Mesenchymal stem cell (in vitro differentiated cells and primary cell): ENCODE measurements at regions not wholly inside any gene's neighbourhood (a gene's known extent, or its start where the extent isn't known, plus 50 kb on each side); places are given as distances from the start of the nearest gene placed in this dataset.

Source experiments
- DNase-seq: peaks from one replicate; pipeline ENCODE4 v3.0.0-alpha.2; 2013
- H2AFZ ChIP-seq: one replicate; pipeline ENCODE4 v1.6.1; 2013; ENCODE audit warnings: low read depth, mild to moderate bottlenecking, control low read depth, inconsistent platforms, low read length, moderate library complexity
- H2AK5ac ChIP-seq: 2 replicates; pipeline ENCODE4 v1.6.1; 2013; ENCODE audit warnings: low read length, moderate library complexity, mild to moderate bottlenecking, inconsistent platforms; ENCODE audit not compliant: severe bottlenecking
- H2BK120ac ChIP-seq: one replicate; pipeline ENCODE4 v1.6.1; 2013; ENCODE audit warnings: low read depth, mild to moderate bottlenecking, inconsistent platforms, low read length, moderate library complexity
- H2BK12ac ChIP-seq, 2 experiments: one replicate each; pipeline ENCODE4 v1.6.1; 2013; ENCODE audit warnings: inconsistent platforms in 2 of 2, low read length in 2 of 2, mild to moderate bottlenecking in 2 of 2, moderate library complexity in 2 of 2, control low read depth in 1 of 2
- H2BK15ac ChIP-seq: one replicate; pipeline ENCODE4 v1.6.1; 2013; ENCODE audit warnings: mild to moderate bottlenecking, low read depth, inconsistent platforms; ENCODE audit not compliant: poor library complexity, severe bottlenecking
- H2BK5ac ChIP-seq: 2 replicates; pipeline ENCODE4 v1.6.1; 2013; ENCODE audit warnings: low read depth, mild to moderate bottlenecking, low read length, control low read depth, inconsistent platforms; ENCODE audit not compliant: poor library complexity, severe bottlenecking
- H3K14ac ChIP-seq, 2 experiments: one replicate each; pipeline ENCODE4 v1.6.1; 2013; ENCODE audit warnings: inconsistent platforms in 2 of 2, low read length in 2 of 2, control low read depth in 1 of 2, mild to moderate bottlenecking in 1 of 2, moderate library complexity in 1 of 2
- H3K18ac ChIP-seq, 2 experiments: one replicate each; pipeline ENCODE4 v1.6.1; 2013; ENCODE audit warnings: inconsistent platforms in 2 of 2, low read length in 2 of 2, control low read depth in 1 of 2, low read depth in 1 of 2, mild to moderate bottlenecking in 1 of 2
- H3K23ac ChIP-seq, 2 experiments: one replicate each; pipeline ENCODE4 v1.6.1; 2013; ENCODE audit warnings: inconsistent platforms in 2 of 2, low read length in 2 of 2, mild to moderate bottlenecking in 2 of 2, moderate library complexity in 2 of 2, control low read depth in 1 of 2
- H3K27ac ChIP-seq: 2 replicates; pipeline ENCODE4 v1.5.1; 2013; ENCODE audit warnings: mild to moderate bottlenecking, moderate library complexity, low read length, control low read depth, inconsistent platforms; ENCODE audit not compliant: poor library complexity, severe bottlenecking
- H3K27me3 ChIP-seq, 2 experiments: 2 replicates each; pipeline versions ENCODE4 v1.6.1 to v1.7.0; 2013; ENCODE audit warnings: low read length in 2 of 2, mild to moderate bottlenecking in 2 of 2, moderate library complexity in 2 of 2, control low read depth in 1 of 2, inconsistent platforms in 1 of 2; ENCODE audit not compliant: control insufficient read depth in 1 of 2, insufficient read depth in 1 of 2
- H3K36me3 ChIP-seq, 2 experiments: 2 replicates each; pipeline versions ENCODE4 v1.6.1 to v1.7.0; 2013; ENCODE audit warnings: low read length in 2 of 2, control low read depth in 1 of 2, inconsistent platforms in 1 of 2, low read depth in 1 of 2, mild to moderate bottlenecking in 1 of 2; ENCODE audit not compliant: insufficient read depth in 2 of 2, control insufficient read depth in 1 of 2
- H3K4ac ChIP-seq, 2 experiments: one replicate each; pipeline ENCODE4 v1.6.1; 2013; ENCODE audit warnings: inconsistent platforms in 2 of 2, low read length in 2 of 2, mild to moderate bottlenecking in 2 of 2, moderate library complexity in 2 of 2, control low read depth in 1 of 2, low read depth in 1 of 2
- H3K4me1 ChIP-seq: 2 replicates; pipeline ENCODE4 v1.6.1; 2013; ENCODE audit warnings: low read depth, low read length, control low read depth; ENCODE audit not compliant: control insufficient read depth, insufficient read depth
- H3K4me2 ChIP-seq: 2 replicates; pipeline ENCODE4 v1.6.1; 2013; ENCODE audit warnings: low read length, mild to moderate bottlenecking, inconsistent platforms; ENCODE audit not compliant: poor library complexity, severe bottlenecking
- H3K4me3 ChIP-seq, 2 experiments: 2 replicates each; pipeline versions ENCODE4 v1.5.1 to v1.7.0; 2013; ENCODE audit warnings: low read length in 2 of 2, mild to moderate bottlenecking in 2 of 2, control low read depth in 1 of 2, low read depth in 1 of 2; ENCODE audit not compliant: insufficient read depth in 1 of 2
- H3K79me1 ChIP-seq: replicated peaks from 2 replicates; pipeline ENCODE4 v1.6.1; 2013; ENCODE audit warnings: mild to moderate bottlenecking, control low read depth, low read length, inconsistent platforms; ENCODE audit not compliant: poor library complexity, severe bottlenecking
- H3K9ac ChIP-seq: 2 replicates; pipeline ENCODE4 v1.7.0; 2013; ENCODE audit warnings: mild to moderate bottlenecking, low read length, moderate library complexity
- H3K9me3 ChIP-seq: 2 replicates; pipeline ENCODE4 v1.7.0; 2013; ENCODE audit warnings: mild to moderate bottlenecking, low read length; ENCODE audit not compliant: control insufficient read depth
- H4K8ac ChIP-seq: one replicate; pipeline ENCODE4 v1.6.1; 2013; ENCODE audit warnings: inconsistent platforms, mild to moderate bottlenecking, low read length, moderate library complexity
- H4K91ac ChIP-seq: one replicate; pipeline ENCODE4 v1.6.1; 2013; ENCODE audit warnings: mild to moderate bottlenecking, low read length, inconsistent platforms
- WGBS: methylation state at CpG from one replicate; pipeline ENCODE4 v1.1.7; 2013; ENCODE audit warnings: mixed read lengths; 5-methylcytosine and 5-hydroxymethylcytosine counted together

DNA sequence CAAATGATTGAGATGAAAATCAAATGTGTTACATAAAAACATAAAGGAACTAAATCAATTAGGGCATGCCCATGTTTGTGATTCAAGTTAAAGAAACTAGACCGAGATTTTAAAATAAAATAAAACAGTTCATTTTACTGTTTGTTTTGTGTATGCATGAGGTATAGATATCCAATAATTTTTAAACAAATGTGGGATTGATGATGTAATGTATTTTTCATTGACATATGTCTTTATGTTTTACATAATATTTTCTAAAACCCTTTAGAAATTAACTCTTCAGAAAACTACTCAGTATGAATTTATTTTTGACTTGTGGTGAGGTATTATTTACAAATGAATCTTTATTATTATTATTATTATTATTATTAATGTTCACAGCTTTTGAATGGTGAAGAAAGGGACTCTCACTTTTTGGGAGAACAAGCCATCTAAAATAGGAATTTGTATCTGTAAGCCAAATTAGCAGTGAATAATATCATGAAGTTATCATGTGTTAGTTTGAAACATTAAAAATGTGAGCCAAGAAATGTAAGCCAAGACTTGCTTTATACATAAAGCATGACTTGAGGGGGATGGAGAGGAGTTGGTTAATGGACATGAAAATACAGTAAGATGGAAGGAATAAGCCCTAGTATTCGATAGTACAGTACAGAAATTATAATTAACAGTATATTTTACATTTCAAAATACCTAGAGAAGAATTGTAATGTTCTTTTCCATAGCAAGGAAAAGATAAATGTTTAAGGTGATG, 355.0 kb downstream of the CDH10 start:
- no peaks in the 10 kb centered on the region for H3K79me1 ChIP-seq
- no peak overlapping the region for H2BK12ac ChIP-seq
- no peak overlapping the region for H2AK5ac ChIP-seq
- no peak overlapping the region for H4K8ac ChIP-seq
- no peaks in the 10 kb centered on the region for H3K4me1 ChIP-seq
- no peak overlapping the region for H3K4me2 ChIP-seq
- H2BK15ac ChIP-seq = no peak overlapping the region
- H3K18ac ChIP-seq = no peak overlapping the region
- H3K27me3 ChIP-seq = no peaks in the 10 kb centered on the region
- no CpG with 5 or more reads among the region's 2 CpGs for WGBS
- H2AFZ ChIP-seq = no peak overlapping the region
- DNase-seq = no peak
- H4K91ac ChIP-seq = no peak overlapping the region
- no peak overlapping the region for H3K4me3 ChIP-seq
- no peak overlapping the region for H3K4ac ChIP-seq
- H2BK120ac ChIP-seq = no peak overlapping the region
- no peak overlapping the region for H3K14ac ChIP-seq
- no peak overlapping the region for H3K27ac ChIP-seq
- no peak overlapping the region for H2BK5ac ChIP-seq
- no peak overlapping the region for H3K9ac ChIP-seq
- H3K23ac ChIP-seq = no peak overlapping the region
- H3K36me3 ChIP-seq = no peaks in the 10 kb centered on the region
- H3K9me3 ChIP-seq = no peaks in the 10 kb centered on the region

GRCh38 chr5:24290536-24290935, 354.2 kb downstream of the CDH10 start:
- no peak overlapping the region for H3K9ac ChIP-seq
- H2AFZ ChIP-seq = no peak overlapping the region
- no peak overlapping the region for H3K4me3 ChIP-seq
- H3K23ac ChIP-seq = no peak overlapping the region
- H2BK15ac ChIP-seq = no peak overlapping the region
- no peak overlapping the region for H4K8ac ChIP-seq
- no peaks in the 10 kb centered on the region for H3K4me1 ChIP-seq
- H3K4me2 ChIP-seq = no peak overlapping the region
- H2BK12ac ChIP-seq = no peak overlapping the region
- H3K9me3 ChIP-seq = no peaks in the 10 kb centered on the region
- H3K27me3 ChIP-seq = no peaks in the 10 kb centered on the region
- H3K4ac ChIP-seq = no peak overlapping the region
- H4K91ac ChIP-seq = no peak overlapping the region
- no peaks in the 10 kb centered on the region for H3K36me3 ChIP-seq
- H2BK120ac ChIP-seq = no peak overlapping the region
- no peak overlapping the region for H3K18ac ChIP-seq
- no peak overlapping the region for H2BK5ac ChIP-seq
- H3K27ac ChIP-seq = no peak overlapping the region
- no peak overlapping the region for H2AK5ac ChIP-seq
- no peaks in the 10 kb centered on the region for H3K79me1 ChIP-seq
- DNase-seq = no peak
- WGBS = no CpG with 5 or more reads among the region's 1 CpG
- H3K14ac ChIP-seq = no peak overlapping the region

GRCh38 chr5:24291916-24292315, 352.9 kb downstream of the CDH10 start:
- Histone ChIP-seq H3K23ac (no peak overlapping the region), H2AK5ac (no peak overlapping the region), H3K14ac (no peak overlapping the region), H2BK120ac (no peak overlapping the region), H3K18ac (no peak overlapping the region), H2AFZ (no peak overlapping the region), H3K36me3 (no peaks in the 10 kb centered on the region), H3K4me1 (no peaks in the 10 kb centered on the region), H3K4me3 (no peak overlapping the region), H3K27ac (no peak overlapping the region), H2BK15ac (no peak overlapping the region), H2BK5ac (no peak overlapping the region), H4K8ac (no peak overlapping the region), H3K4ac (no peak overlapping the region), H3K27me3 (no peaks in the 10 kb centered on the region), H3K79me1 (no peaks in the 10 kb centered on the region), H3K9me3 (no peaks in the 10 kb centered on the region), H2BK12ac (no peak overlapping the region), H3K4me2 (no peak overlapping the region), H4K91ac (no peak overlapping the region), H3K9ac (no peak overlapping the region)
- WGBS = 96% methylated on average over 1 of the region's 2 CpGs
- no peak for DNase-seq

GRCh38 chr5:24294333-24294732, 350.4 kb downstream of the CDH10 start:
- Histone ChIP-seq H2BK12ac (no peak overlapping the region), H3K4me1 (no peaks in the 10 kb centered on the region)

More at GRCh38 chr5:24294333-24294732, 350.4 kb downstream of the CDH10 start:
- H2AK5ac ChIP-seq = no peak overlapping the region
- H2BK5ac ChIP-seq = no peak overlapping the region
- H4K91ac ChIP-seq = no peak overlapping the region
- no peak overlapping the region for H2BK120ac ChIP-seq
- no peak overlapping the region for H3K27ac ChIP-seq
- H3K79me1 ChIP-seq = no peaks in the 10 kb centered on the region
- no peaks in the 10 kb centered on the region for H3K9me3 ChIP-seq
- H3K18ac ChIP-seq = no peak overlapping the region
- H3K14ac ChIP-seq = no peak overlapping the region
- WGBS = 100% methylated on average over 2 of the region's 4 CpGs
- H3K36me3 ChIP-seq = no peaks in the 10 kb centered on the region
- H3K23ac ChIP-seq = no peak overlapping the region
- no peak overlapping the region for H3K9ac ChIP-seq
- no peak overlapping the region for H4K8ac ChIP-seq
- H3K27me3 ChIP-seq = no peaks in the 10 kb centered on the region
- no peak overlapping the region for H2BK15ac ChIP-seq
- no peak overlapping the region for H3K4me3 ChIP-seq
- no peak overlapping the region for H3K4me2 ChIP-seq
- DNase-seq = no peak
- no peak overlapping the region for H3K4ac ChIP-seq
- no peak overlapping the region for H2AFZ ChIP-seq
